ENCODE measurements at regions not wholly inside any gene's neighbourhood (a gene's known extent, or its start where the extent isn't known, plus 50 kb on each side); places are given as distances from the start of the nearest gene placed in this dataset.

DNA sequence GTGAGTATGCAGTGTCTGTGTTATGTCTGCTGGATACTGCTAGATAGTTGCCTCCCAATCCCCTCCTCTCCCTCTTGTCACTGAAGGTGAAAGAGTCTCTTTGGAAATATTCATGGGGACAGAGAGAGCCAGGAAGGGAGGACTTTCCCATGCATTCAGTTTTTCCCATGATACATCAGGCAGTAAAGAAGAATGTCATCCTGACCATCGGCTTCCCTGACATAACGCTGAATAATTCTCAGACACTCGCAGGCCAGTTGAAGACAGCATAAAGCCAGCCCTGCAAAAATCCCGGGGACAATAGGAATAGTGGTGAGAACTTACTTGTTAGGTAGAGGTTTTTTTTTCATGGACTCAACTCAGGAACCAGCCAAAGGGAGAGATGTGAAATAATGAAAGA lies 58.1 kb downstream of the KLF4 start:
- no peak overlapping the region for H3K4me2 ChIP-seq (ENCODE audit: low read length)
- Mint-ChIP-seq H3K9me3 (ENCODE audit: unreplicated experiment) (no peaks in the 10 kb centered on the region), H3K27me3 (ENCODE audit: low read depth, unreplicated experiment) (peaks cover 36% of the 10 kb centered on the region), H3K27ac (ENCODE audit: unreplicated experiment) (no peak overlapping the region), H3K36me3 (ENCODE audit: low read depth, unreplicated experiment) (no peaks in the 10 kb centered on the region), H3K4me1 (ENCODE audit: low read depth, unreplicated experiment) (no peaks in the 10 kb centered on the region), H3K4me3 (ENCODE audit: unreplicated experiment) (no peak overlapping the region)
- H3K9ac ChIP-seq (ENCODE audit: low read length), result no peak overlapping the region
- no peak overlapping the region for H3K27ac ChIP-seq (ENCODE audit: low read depth, low read length)
- DNase-seq (ENCODE audit: low read depth) (no peak), FAIRE-seq (no peak)
- H3K79me2 ChIP-seq (ENCODE audit: insufficient read depth, low read length), result no peaks in the 10 kb centered on the region
- H3K36me3 ChIP-seq (ENCODE audit: insufficient read depth, low read length), result no peaks in the 10 kb centered on the region
- H3K4me3 ChIP-seq (ENCODE audit: insufficient read depth, low read depth, low read length), result no peak overlapping the region
- TF ChIP-seq, protein P1, sequence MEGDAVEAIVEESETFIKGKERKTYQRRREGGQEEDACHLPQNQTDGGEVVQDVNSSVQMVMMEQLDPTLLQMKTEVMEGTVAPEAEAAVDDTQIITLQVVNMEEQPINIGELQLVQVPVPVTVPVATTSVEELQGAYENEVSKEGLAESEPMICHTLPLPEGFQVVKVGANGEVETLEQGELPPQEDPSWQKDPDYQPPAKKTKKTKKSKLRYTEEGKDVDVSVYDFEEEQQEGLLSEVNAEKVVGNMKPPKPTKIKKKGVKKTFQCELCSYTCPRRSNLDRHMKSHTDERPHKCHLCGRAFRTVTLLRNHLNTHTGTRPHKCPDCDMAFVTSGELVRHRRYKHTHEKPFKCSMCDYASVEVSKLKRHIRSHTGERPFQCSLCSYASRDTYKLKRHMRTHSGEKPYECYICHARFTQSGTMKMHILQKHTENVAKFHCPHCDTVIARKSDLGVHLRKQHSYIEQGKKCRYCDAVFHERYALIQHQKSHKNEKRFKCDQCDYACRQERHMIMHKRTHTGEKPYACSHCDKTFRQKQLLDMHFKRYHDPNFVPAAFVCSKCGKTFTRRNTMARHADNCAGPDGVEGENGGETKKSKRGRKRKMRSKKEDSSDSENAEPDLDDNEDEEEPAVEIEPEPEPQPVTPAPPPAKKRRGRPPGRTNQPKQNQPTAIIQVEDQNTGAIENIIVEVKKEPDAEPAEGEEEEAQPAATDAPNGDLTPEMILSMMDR (IDR thresholded peaks at IDR 0.05; ENCODE audit: insufficient read depth, low read depth, low read length), result no peak
- no peak for TF ChIP-seq EZH2 (IDR thresholded peaks at IDR 0.05; ENCODE audit: insufficient read depth, low read length)
- H4K20me1 ChIP-seq (ENCODE audit: insufficient read depth, low read length), result no peaks in the 10 kb centered on the region
- no peaks in the 10 kb centered on the region for H3K9me3 ChIP-seq (ENCODE audit: insufficient read depth, low read depth, low read length)
- H2AFZ ChIP-seq (ENCODE audit: low read depth, low read length), result no peak overlapping the region
- no peaks in the 10 kb centered on the region for H3K4me1 ChIP-seq (ENCODE audit: insufficient read depth, low read length)
- H3K27me3 ChIP-seq (ENCODE audit: insufficient read depth, low read length), result no peaks in the 10 kb centered on the region

- DNase-seq (ENCODE audit: low read depth) (no peak), FAIRE-seq (no peak)
- TF ChIP-seq EZH2 (IDR thresholded peaks at IDR 0.05; ENCODE audit: insufficient read depth, low read length), result no peak
- TF ChIP-seq, protein P1 (IDR thresholded peaks at IDR 0.05; ENCODE audit: insufficient read depth, low read depth, low read length), result no peak
- no peak overlapping the region for H3K4me3 Mint-ChIP-seq (ENCODE audit: unreplicated experiment)
- H3K36me3 Mint-ChIP-seq (ENCODE audit: low read depth, unreplicated experiment), result no peaks in the 10 kb centered on the region
- Histone ChIP-seq H2AFZ (ENCODE audit: low read depth, low read length) (no peak overlapping the region), H3K4me1 (ENCODE audit: insufficient read depth, low read length) (no peaks in the 10 kb centered on the region), H4K20me1 (ENCODE audit: insufficient read depth, low read length) (no peaks in the 10 kb centered on the region), H3K36me3 (ENCODE audit: insufficient read depth, low read length) (no peaks in the 10 kb centered on the region), H3K9ac (ENCODE audit: low read length) (no peak overlapping the region), H3K27ac (ENCODE audit: low read depth, low read length) (no peak overlapping the region), H3K79me2 (ENCODE audit: insufficient read depth, low read length) (no peaks in the 10 kb centered on the region), H3K4me3 (ENCODE audit: insufficient read depth, low read depth, low read length) (no peak overlapping the region), H3K9me3 (ENCODE audit: insufficient read depth, low read depth, low read length) (no peaks in the 10 kb centered on the region), H3K4me2 (ENCODE audit: low read length) (no peak overlapping the region), H3K27me3 (ENCODE audit: insufficient read depth, low read length) (no peaks in the 10 kb centered on the region)
- peaks cover 4% of the 10 kb centered on the region for H3K9me3 Mint-ChIP-seq (ENCODE audit: unreplicated experiment)
- peaks cover 39% of the 10 kb centered on the region for H3K27me3 Mint-ChIP-seq (ENCODE audit: low read depth, unreplicated experiment)
- H3K4me1 Mint-ChIP-seq (ENCODE audit: low read depth, unreplicated experiment), result no peaks in the 10 kb centered on the region
- H3K27ac Mint-ChIP-seq (ENCODE audit: unreplicated experiment), result no peak overlapping the region
These were observed 59.5 kb downstream of the KLF4 start for GRCh38 chr9:107430071-107430470.

GRCh38 chr9:107426126-107426525 lies 63.4 kb downstream of the KLF4 start:
- DNase-seq (ENCODE audit: low read depth), result no peak
- Histone ChIP-seq H3K4me1 (ENCODE audit: insufficient read depth, low read length) (no peaks in the 10 kb centered on the region), H4K20me1 (ENCODE audit: insufficient read depth, low read length) (no peaks in the 10 kb centered on the region), H3K27ac (ENCODE audit: low read depth, low read length) (no peak overlapping the region), H3K9me3 (ENCODE audit: insufficient read depth, low read depth, low read length) (no peaks in the 10 kb centered on the region), H3K79me2 (ENCODE audit: insufficient read depth, low read length) (no peaks in the 10 kb centered on the region), H3K36me3 (ENCODE audit: insufficient read depth, low read length) (no peaks in the 10 kb centered on the region), H3K4me3 (ENCODE audit: insufficient read depth, low read depth, low read length) (no peak overlapping the region), H3K27me3 (ENCODE audit: insufficient read depth, low read length) (no peaks in the 10 kb centered on the region), H3K9ac (ENCODE audit: low read length) (no peak overlapping the region), H3K4me2 (ENCODE audit: low read length) (no peak overlapping the region), H2AFZ (ENCODE audit: low read depth, low read length) (no peak overlapping the region)
- no peak for FAIRE-seq
- Mint-ChIP-seq H3K27ac (ENCODE audit: unreplicated experiment) (no peak overlapping the region), H3K27me3 (ENCODE audit: low read depth, unreplicated experiment) (peaks cover 32% of the 10 kb centered on the region), H3K4me1 (ENCODE audit: low read depth, unreplicated experiment) (no peaks in the 10 kb centered on the region), H3K9me3 (ENCODE audit: unreplicated experiment) (peaks cover 4% of the 10 kb centered on the region), H3K4me3 (ENCODE audit: unreplicated experiment) (no peak overlapping the region), H3K36me3 (ENCODE audit: low read depth, unreplicated experiment) (no peaks in the 10 kb centered on the region)
- TF ChIP-seq EZH2 (IDR thresholded peaks at IDR 0.05; ENCODE audit: insufficient read depth, low read length), result no peak
- TF ChIP-seq, protein P1 (IDR thresholded peaks at IDR 0.05; ENCODE audit: insufficient read depth, low read depth, low read length), result no peak
